Keratinocyte (primary cell): ENCODE measurements at regions not wholly inside any gene's neighbourhood (a gene's known extent, or its start where the extent isn't known, plus 50 kb on each side); places are given as distances from the start of the nearest gene placed in this dataset.

Experiments
- DNase-seq: peaks from one replicate; pipeline ENCODE4 v3.0.0-alpha.2; 2011; ENCODE audit warnings: low read depth, missing footprints, low spot score
- FAIRE-seq: peaks from 2 replicates; lab custom pipeline; 2011; peaks lifted over from hg19 to GRCh38; lab: Jason Lieb, UNC
- H2AFZ ChIP-seq: 2 replicates; pipeline ENCODE4 v1.6.0; 2012; ENCODE audit warnings: low read length, control low read depth, inconsistent platforms; ENCODE audit not compliant: control insufficient read depth
- H3K27ac ChIP-seq: 2 replicates; pipeline ENCODE4 v1.5.1; 2011; ENCODE audit warnings: low read length; ENCODE audit not compliant: control insufficient read depth, insufficient read depth
- H3K27me3 ChIP-seq: 3 replicates; pipeline ENCODE4 v1.6.0; 2011; ENCODE audit warnings: low read length; ENCODE audit not compliant: control insufficient read depth, insufficient read depth; ENCODE audit errors: extremely low read depth
- H3K36me3 ChIP-seq, 2 experiments: 2 replicates in 1 of 2; 3 replicates in 1 of 2; pipeline ENCODE4 v1.5.1; 2011; ENCODE audit warnings: low read length in 2 of 2, mild to moderate bottlenecking in 1 of 2; ENCODE audit not compliant: control insufficient read depth in 2 of 2, insufficient read depth in 2 of 2; ENCODE audit errors: extremely low read depth in 1 of 2
- H3K4me1 ChIP-seq: 3 replicates; pipeline ENCODE4 v1.5.1; 2011; ENCODE audit warnings: low read length; ENCODE audit not compliant: control insufficient read depth, insufficient read depth; ENCODE audit errors: extremely low read depth
- H3K4me2 ChIP-seq: 3 replicates; pipeline ENCODE4 v1.6.0; 2011; ENCODE audit warnings: low read depth, low read length; ENCODE audit not compliant: control insufficient read depth, insufficient read depth; ENCODE audit errors: extremely low read depth
- H3K4me3 ChIP-seq, 3 experiments: fragments of 200-600 bp in 1 of 3; sonication (generic) in 1 of 3; 2 replicates in 2 of 3; 3 replicates in 1 of 3; pipeline ENCODE4 v1.5.1; 2011 to 2016; ENCODE audit warnings: low read length in 3 of 3, mild to moderate bottlenecking in 3 of 3, control low read depth in 2 of 3, inconsistent platforms in 1 of 3, low read depth in 1 of 3, mixed read lengths in 1 of 3, mixed run types in 1 of 3, moderate library complexity in 1 of 3; ENCODE audit not compliant: control insufficient read depth in 2 of 3, insufficient read depth in 2 of 3; ENCODE audit errors: extremely low read depth in 1 of 3
- H3K79me2 ChIP-seq: 2 replicates; pipeline ENCODE4 v1.6.0; 2012; ENCODE audit warnings: low read length; ENCODE audit not compliant: control insufficient read depth, insufficient read depth
- H3K9ac ChIP-seq: 3 replicates; pipeline ENCODE4 v1.6.0; 2011; ENCODE audit warnings: low read length; ENCODE audit not compliant: control insufficient read depth, insufficient read depth; ENCODE audit errors: extremely low read depth
- H3K9me1 ChIP-seq: 3 replicates; pipeline ENCODE4 v1.6.0; 2011; ENCODE audit warnings: low read length; ENCODE audit not compliant: control insufficient read depth, insufficient read depth; ENCODE audit errors: extremely low read depth
- H3K9me3 ChIP-seq: 2 replicates; pipeline ENCODE4 v1.5.1; 2012; ENCODE audit warnings: low read depth, low read length; ENCODE audit not compliant: control insufficient read depth
- H4K20me1 ChIP-seq: 3 replicates; pipeline ENCODE4 v1.6.0; 2011; ENCODE audit warnings: low read length; ENCODE audit not compliant: control insufficient read depth, insufficient read depth; ENCODE audit errors: extremely low read depth
- EZH2 ChIP-seq: IDR thresholded peaks from one replicate; pipeline ENCODE4 v1.6.1; 2012; ENCODE audit warnings: inconsistent platforms, mild to moderate bottlenecking, low read length, moderate library complexity
- dilution Hi-C: fragments of 300-500 bp; cut with MboI; formaldehyde crosslinking; loops from one replicate; pipeline ENCODE4 v1.7.0; 2020; ENCODE audit warnings: low sequenced_read_pairs; ENCODE audit not compliant: extremely low pct_ligation_motif_present
- TF ChIP-seq, protein P1 (sequence below), 3 experiments: IDR thresholded peaks in 1 of 3; conservative IDR thresholded peaks in 1 of 3; optimal IDR thresholded peaks in 1 of 3; 2 replicates in 2 of 3; 3 replicates in 1 of 3; pipeline versions ENCODE3 to v1.5.1; 2011; ENCODE audit warnings: low read length in 3 of 3, mild to moderate bottlenecking in 3 of 3, moderate library complexity in 2 of 3, control low read depth in 1 of 3, inconsistent platforms in 1 of 3; ENCODE audit not compliant: insufficient read depth in 2 of 3; ENCODE audit errors: extremely low read depth in 1 of 3

GRCh38 chr12:105798256-105798845 lies 340.4 kb downstream of the NUAK1 start:
- FAIRE-seq = peak; percentile 53
- no peak for DNase-seq
- Histone ChIP-seq H3K9me3 (no peaks in the 10 kb centered on the region), H3K4me3 (no peak overlapping the region), H3K36me3 (no peaks in the 10 kb centered on the region), H4K20me1 (no peaks in the 10 kb centered on the region), H3K79me2 (no peaks in the 10 kb centered on the region), H3K9me1 (no peaks in the 10 kb centered on the region), H3K9ac (no peak overlapping the region), H3K4me2 (no peak overlapping the region), H3K4me1 (peaks cover 8% of the 10 kb centered on the region), H3K27me3 (no peaks in the 10 kb centered on the region), H2AFZ (peak overlapping the region; percentile 80), H3K27ac (no peak overlapping the region)
- TF ChIP-seq, protein P1, sequence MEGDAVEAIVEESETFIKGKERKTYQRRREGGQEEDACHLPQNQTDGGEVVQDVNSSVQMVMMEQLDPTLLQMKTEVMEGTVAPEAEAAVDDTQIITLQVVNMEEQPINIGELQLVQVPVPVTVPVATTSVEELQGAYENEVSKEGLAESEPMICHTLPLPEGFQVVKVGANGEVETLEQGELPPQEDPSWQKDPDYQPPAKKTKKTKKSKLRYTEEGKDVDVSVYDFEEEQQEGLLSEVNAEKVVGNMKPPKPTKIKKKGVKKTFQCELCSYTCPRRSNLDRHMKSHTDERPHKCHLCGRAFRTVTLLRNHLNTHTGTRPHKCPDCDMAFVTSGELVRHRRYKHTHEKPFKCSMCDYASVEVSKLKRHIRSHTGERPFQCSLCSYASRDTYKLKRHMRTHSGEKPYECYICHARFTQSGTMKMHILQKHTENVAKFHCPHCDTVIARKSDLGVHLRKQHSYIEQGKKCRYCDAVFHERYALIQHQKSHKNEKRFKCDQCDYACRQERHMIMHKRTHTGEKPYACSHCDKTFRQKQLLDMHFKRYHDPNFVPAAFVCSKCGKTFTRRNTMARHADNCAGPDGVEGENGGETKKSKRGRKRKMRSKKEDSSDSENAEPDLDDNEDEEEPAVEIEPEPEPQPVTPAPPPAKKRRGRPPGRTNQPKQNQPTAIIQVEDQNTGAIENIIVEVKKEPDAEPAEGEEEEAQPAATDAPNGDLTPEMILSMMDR (optimal IDR thresholded peaks at IDR 0.05 in 1 of 3, IDR thresholded peaks at IDR 0.05 in 1 of 3, conservative IDR thresholded peaks at IDR 0.05 in 1 of 3; ENCODE audit: extremely low read depth in 1 of 3, insufficient read depth in 2 of 3, low read length in 3 of 3) = no peak
- no peak for TF ChIP-seq EZH2
- dilution Hi-C loops = no loop called here

- TF ChIP-seq EZH2 = no peak
- TF ChIP-seq, protein P1 (optimal IDR thresholded peaks at IDR 0.05 in 1 of 3, IDR thresholded peaks at IDR 0.05 in 1 of 3, conservative IDR thresholded peaks at IDR 0.05 in 1 of 3; ENCODE audit: extremely low read depth in 1 of 3, insufficient read depth in 2 of 3, low read length in 3 of 3) = no peak
- Histone ChIP-seq H3K79me2 (no peaks in the 10 kb centered on the region), H3K4me1 (peaks cover 8% of the 10 kb centered on the region), H3K27ac (no peak overlapping the region), H3K9me1 (no peaks in the 10 kb centered on the region), H3K27me3 (no peaks in the 10 kb centered on the region), H3K4me2 (peak overlapping the region; percentile 19), H3K36me3 (no peaks in the 10 kb centered on the region), H3K9ac (no peak overlapping the region), H3K9me3 (no peaks in the 10 kb centered on the region), H4K20me1 (no peaks in the 10 kb centered on the region), H2AFZ (peak overlapping the region; percentile 80), H3K4me3 (peak overlapping the region in 1 of 3 experiments; percentile 13)
- dilution Hi-C loops = no loop called here
- FAIRE-seq (peak; percentile 59), DNase-seq (no peak)
Measured at GRCh38 chr12:105799103-105799502, 339.7 kb downstream of the NUAK1 start.
